Neural progenitor cell (in vitro differentiated cells): ENCODE measurements at regions not wholly inside any gene's neighbourhood (a gene's known extent, or its start where the extent isn't known, plus 50 kb on each side); places are given as distances from the start of the nearest gene placed in this dataset.

Experiments used
- DNase-seq: peaks from one replicate; pipeline ENCODE4 v3.0.0-alpha.2; 2016; ENCODE audit warnings: low spot score
- H2AFZ ChIP-seq: fragments of 200-600 bp; sonication (generic); replicated peaks from 2 replicates; pipeline ENCODE4 v1.6.1; 2016; ENCODE audit warnings: antibody characterized with exemption
- H3F3A ChIP-seq: fragments of 200-600 bp; sonication (generic); 2 replicates; pipeline ENCODE4 v1.6.1; 2016; ENCODE audit warnings: antibody characterized with exemption, low read depth
- H3K27ac ChIP-seq: fragments of 200-600 bp; sonication (generic); 2 replicates; pipeline ENCODE4 v1.5.1; 2016; ENCODE audit warnings: mild to moderate bottlenecking
- H3K27me3 ChIP-seq: fragments of 200-600 bp; sonication (generic); 2 replicates; pipeline ENCODE4 v1.6.1; 2016; ENCODE audit warnings: mild to moderate bottlenecking, moderate library complexity
- H3K36me3 ChIP-seq: fragments of 200-600 bp; sonication (generic); 2 replicates; pipeline ENCODE4 v1.5.1; 2016
- H3K4me1 ChIP-seq: fragments of 200-600 bp; sonication (generic); 2 replicates; pipeline ENCODE4 v1.6.1; 2016; ENCODE audit warnings: mixed run types
- H3K4me2 ChIP-seq: fragments of 200-600 bp; sonication (generic); 2 replicates; pipeline ENCODE4 v1.6.1; 2016
- H3K4me3 ChIP-seq: fragments of 200-600 bp; sonication (generic); 2 replicates; pipeline ENCODE4 v1.5.1; 2016
- H3K79me2 ChIP-seq: fragments of 200-600 bp; sonication (generic); 2 replicates; pipeline ENCODE4 v1.6.1; 2016; ENCODE audit warnings: low read depth
- H3K9ac ChIP-seq: fragments of 200-600 bp; sonication (generic); 2 replicates; pipeline ENCODE4 v1.6.1; 2016
- H3K9me3 ChIP-seq: fragments of 200-600 bp; sonication (generic); 2 replicates; pipeline ENCODE4 v1.5.1; 2016; ENCODE audit warnings: low read depth
- H4K20me1 ChIP-seq: fragments of 200-600 bp; sonication (generic); 2 replicates; pipeline ENCODE4 v1.6.1; 2016; ENCODE audit warnings: low read depth
- H3K27ac Mint-ChIP-seq: 3 replicates; pipeline ENCODE4 v1.8.0; 2021; ENCODE audit warnings: mixed read lengths
- H3K27me3 Mint-ChIP-seq: 2 replicates; pipeline ENCODE4 v1.8.0; 2022; ENCODE audit warnings: low read depth, mild to moderate bottlenecking, inconsistent platforms, moderate library complexity, mixed read lengths; ENCODE audit not compliant: insufficient read depth
- H3K36me3 Mint-ChIP-seq: 3 replicates; pipeline ENCODE4 v1.8.0; 2021; ENCODE audit warnings: mixed read lengths
- H3K4me1 Mint-ChIP-seq: 3 replicates; pipeline ENCODE4 v1.8.0; 2021; ENCODE audit warnings: mixed read lengths
- H3K4me3 Mint-ChIP-seq: 3 replicates; pipeline ENCODE4 v1.8.0; 2021; ENCODE audit warnings: mild to moderate bottlenecking, moderate library complexity, mixed read lengths
- H3K9me3 Mint-ChIP-seq: 3 replicates; pipeline ENCODE4 v1.8.0; 2020; ENCODE audit warnings: mixed read lengths
- CTCF ChIP-seq: fragments of 200-600 bp; sonication (generic); IDR thresholded peaks from 2 replicates; pipeline ENCODE4 v1.5.1; 2017; ENCODE audit warnings: antibody characterized with exemption, mild to moderate bottlenecking
- EZH2 ChIP-seq: fragments of 200-600 bp; sonication (generic); IDR thresholded peaks from 2 replicates; pipeline ENCODE4 v1.6.1; 2017; ENCODE audit warnings: antibody characterized with exemption, mild to moderate bottlenecking, moderate library complexity
- EZH2phosphoT487 ChIP-seq: fragments of 200-600 bp; sonication (generic); IDR thresholded peaks from 2 replicates; pipeline ENCODE4 v1.6.1; 2017; ENCODE audit warnings: antibody characterized with exemption

DNA sequence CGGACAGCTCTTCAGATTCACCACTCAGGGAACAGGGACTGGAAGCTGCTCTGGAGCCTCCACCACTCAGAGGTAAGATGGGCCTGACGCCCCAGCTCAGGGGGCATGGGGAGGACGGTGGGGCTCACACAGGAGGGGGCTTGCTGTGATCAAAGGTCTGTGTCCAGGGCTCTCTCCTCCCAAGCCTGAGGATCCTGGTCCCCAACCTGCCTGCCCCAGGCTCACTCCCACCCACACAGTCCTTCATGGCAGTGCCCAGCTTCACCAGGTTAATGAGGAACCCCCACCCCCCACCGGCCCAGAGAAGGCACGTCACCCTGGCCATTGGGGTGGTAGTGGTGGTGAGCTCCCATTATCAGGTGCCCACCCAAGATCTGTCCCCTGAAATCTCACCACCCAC is 926.7 kb upstream of the ZNF722 start:
- Mint-ChIP-seq H3K9me3 (peaks cover 81% of the 10 kb centered on the region), H3K36me3 (peaks cover 7% of the 10 kb centered on the region), H3K4me3 (no peak overlapping the region), H3K4me1 (no peaks in the 10 kb centered on the region), H3K27me3 (peaks cover 10% of the 10 kb centered on the region), H3K27ac (no peak overlapping the region)
- TF ChIP-seq CTCF, result no peak
- no peak for TF ChIP-seq EZH2phosphoT487
- no peak for TF ChIP-seq EZH2
- Histone ChIP-seq H3K4me3 (no peak overlapping the region), H3K4me1 (no peaks in the 10 kb centered on the region), H3K79me2 (no peaks in the 10 kb centered on the region), H2AFZ (no peak overlapping the region), H4K20me1 (no peaks in the 10 kb centered on the region), H3K27ac (no peak overlapping the region), H3K27me3 (no peaks in the 10 kb centered on the region), H3F3A (no peaks in the 10 kb centered on the region), H3K9me3 (peaks cover 51% of the 10 kb centered on the region), H3K36me3 (no peaks in the 10 kb centered on the region), H3K9ac (no peak overlapping the region), H3K4me2 (no peak overlapping the region)
- no peak for DNase-seq

DNA sequence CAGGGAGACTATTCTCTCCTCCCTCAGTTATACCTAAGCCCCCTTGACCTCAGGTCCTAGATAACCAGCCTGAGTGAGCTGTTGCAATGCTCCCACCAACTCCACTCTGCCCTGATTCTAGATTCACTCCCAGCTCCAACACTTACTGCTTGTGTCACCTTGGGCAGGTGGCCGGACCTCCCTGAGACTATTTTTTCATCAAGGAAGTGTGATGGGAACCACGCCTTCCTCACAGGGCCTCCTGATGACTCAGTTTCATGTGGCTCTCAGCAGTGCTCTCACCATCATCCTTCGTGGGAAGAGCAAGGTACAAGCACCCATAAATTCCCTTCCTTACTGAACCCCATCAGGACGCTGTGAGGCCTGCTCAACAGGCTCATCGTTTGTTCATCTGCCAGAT is 925.8 kb upstream of the ZNF722 start:
- Histone ChIP-seq H3K27me3 (no peaks in the 10 kb centered on the region), H3K79me2 (no peaks in the 10 kb centered on the region), H3K9me3 (peaks cover 51% of the 10 kb centered on the region), H3K27ac (no peak overlapping the region), H3K4me2 (no peak overlapping the region), H3K36me3 (no peaks in the 10 kb centered on the region), H4K20me1 (no peaks in the 10 kb centered on the region), H3F3A (no peaks in the 10 kb centered on the region), H3K9ac (no peak overlapping the region), H2AFZ (no peak overlapping the region), H3K4me3 (no peak overlapping the region), H3K4me1 (no peaks in the 10 kb centered on the region)
- peaks cover 77% of the 10 kb centered on the region for H3K9me3 Mint-ChIP-seq
- peaks cover 10% of the 10 kb centered on the region for H3K27me3 Mint-ChIP-seq
- no peak overlapping the region for H3K27ac Mint-ChIP-seq
- H3K4me1 Mint-ChIP-seq, result no peaks in the 10 kb centered on the region
- TF ChIP-seq EZH2 (no peak), CTCF (no peak), EZH2phosphoT487 (no peak)
- DNase-seq, result no peak
- H3K36me3 Mint-ChIP-seq, result peaks cover 7% of the 10 kb centered on the region
- no peak overlapping the region for H3K4me3 Mint-ChIP-seq

- Mint-ChIP-seq H3K27ac (no peak overlapping the region), H3K27me3 (peaks cover 10% of the 10 kb centered on the region), H3K4me3 (no peak overlapping the region), H3K9me3 (peaks cover 82% of the 10 kb centered on the region), H3K36me3 (peaks cover 7% of the 10 kb centered on the region), H3K4me1 (no peaks in the 10 kb centered on the region)
- Histone ChIP-seq H3K4me1 (no peaks in the 10 kb centered on the region), H2AFZ (no peak overlapping the region), H3K27ac (no peak overlapping the region), H4K20me1 (no peaks in the 10 kb centered on the region), H3F3A (no peaks in the 10 kb centered on the region), H3K9me3 (peaks cover 51% of the 10 kb centered on the region), H3K9ac (no peak overlapping the region), H3K79me2 (no peaks in the 10 kb centered on the region), H3K36me3 (no peaks in the 10 kb centered on the region), H3K27me3 (no peaks in the 10 kb centered on the region), H3K4me2 (no peak overlapping the region), H3K4me3 (no peak overlapping the region)
- DNase-seq, result no peak
- TF ChIP-seq EZH2phosphoT487 (no peak), EZH2 (no peak), CTCF (no peak)
Measured at GRCh38 chr7:63073286-63073685, 925.4 kb upstream of the ZNF722 start.

GRCh38 chr7:63073736-63074135 is 924.9 kb upstream of the ZNF722 start:
- no peak overlapping the region for H3K9ac ChIP-seq
- TF ChIP-seq EZH2, result no peak
- no peak for TF ChIP-seq CTCF
- TF ChIP-seq EZH2phosphoT487, result no peak
- H2AFZ ChIP-seq, result no peak overlapping the region
- peaks cover 46% of the 10 kb centered on the region for H3K9me3 ChIP-seq
- no peaks in the 10 kb centered on the region for H4K20me1 ChIP-seq
- peaks cover 7% of the 10 kb centered on the region for H3K36me3 Mint-ChIP-seq
- H3K4me2 ChIP-seq, result no peak overlapping the region
- no peak overlapping the region for H3K27ac Mint-ChIP-seq
- peaks cover 10% of the 10 kb centered on the region for H3K27me3 Mint-ChIP-seq
- H3F3A ChIP-seq, result no peaks in the 10 kb centered on the region
- H3K4me3 ChIP-seq, result no peak overlapping the region
- no peaks in the 10 kb centered on the region for H3K4me1 ChIP-seq
- H3K27me3 ChIP-seq, result no peaks in the 10 kb centered on the region
- H3K4me3 Mint-ChIP-seq, result no peak overlapping the region
- no peak overlapping the region for H3K27ac ChIP-seq
- no peaks in the 10 kb centered on the region for H3K36me3 ChIP-seq
- peaks cover 83% of the 10 kb centered on the region for H3K9me3 Mint-ChIP-seq
- no peaks in the 10 kb centered on the region for H3K4me1 Mint-ChIP-seq
- no peaks in the 10 kb centered on the region for H3K79me2 ChIP-seq
- DNase-seq, result no peak
